A673 (cell line): ENCODE measurements at regions not wholly inside any gene's neighbourhood (a gene's known extent, or its start where the extent isn't known, plus 50 kb on each side); places are given as distances from the start of the nearest gene placed in this dataset.

Experiments
- CTCF ChIP-seq: fragments of 300-800, 200-600 bp; sonication (generic); conservative IDR thresholded peaks from 2 replicates; pipeline ENCODE4 v1.5.1; 2017; ENCODE audit warnings: low read depth, mild to moderate bottlenecking, antibody characterized with exemption, low read length, moderate library complexity, mixed read lengths
- EZH2 ChIP-seq: fragments of 200-600 bp; sonication (generic); IDR thresholded peaks from 2 replicates; pipeline ENCODE4 v1.6.1; 2017; ENCODE audit warnings: borderline replicate concordance, low read depth, mild to moderate bottlenecking, mixed read lengths, antibody characterized with exemption, low read length; ENCODE audit not compliant: poor library complexity, severe bottlenecking

GRCh38 chr18:24773101-24773500, 312.7 kb downstream of the HRH4 start:
- no peak for TF ChIP-seq CTCF
- TF ChIP-seq EZH2, result no peak
